Tibial nerve (tissue), 4 donors: ENCODE measurements at regions not wholly inside any gene's neighbourhood (a gene's known extent, or its start where the extent isn't known, plus 50 kb on each side); places are given as distances from the start of the nearest gene placed in this dataset.

ENCODE experiments used
- DNase-seq, 2 donors: peaks; one replicate each; pipeline ENCODE4 v3.0.0-alpha.2; 2019; ENCODE audit warnings: low spot score in 2 of 2
- H3K27ac ChIP-seq, 4 donors: fragments of 200-600 bp; sonication (generic) in 3 of 4; one replicate each; pipeline ENCODE4 v1.5.1; 2017 to 2019; ENCODE audit warnings: mild to moderate bottlenecking in 1 of 4
- H3K27me3 ChIP-seq, 2 donors: fragments of 200-600 bp; sonication (generic) in 1 of 2; one replicate each; pipeline versions ENCODE4 v1.5.1 to v1.6.0; 2017 to 2019
- H3K36me3 ChIP-seq, 3 donors: fragments of 200-600 bp; sonication (generic); one replicate each; pipeline ENCODE4 v1.5.1; 2018 to 2019
- H3K4me1 ChIP-seq, 4 donors: fragments of 200-600 bp; sonication (generic) in 3 of 4; one replicate each; pipeline ENCODE4 v1.5.1; 2017 to 2019
- H3K4me3 ChIP-seq, 4 donors: fragments of 200-600 bp; sonication (generic) in 3 of 4; one replicate each; pipeline ENCODE4 v1.5.1; 2017 to 2019; ENCODE audit warnings: mild to moderate bottlenecking in 1 of 4, moderate library complexity in 1 of 4
- H3K9me3 ChIP-seq, 4 donors: fragments of 200-600 bp; sonication (generic) in 3 of 4; one replicate each; pipeline ENCODE4 v1.5.1; 2017 to 2019
- EP300 ChIP-seq, 2 donors: sonication (generic); formaldehyde crosslinking; IDR thresholded peaks; one replicate each; pipeline ENCODE4 v1.6.1; 2017; ENCODE audit warnings: antibody characterized with exemption in 2 of 2, mild to moderate bottlenecking in 1 of 2
- POLR2A ChIP-seq, 2 donors: fragments of 450-650 bp; IDR thresholded peaks; one replicate each; pipeline ENCODE4 v1.6.1; 2017; ENCODE audit warnings: antibody characterized with exemption in 2 of 2, mild to moderate bottlenecking in 2 of 2, moderate library complexity in 2 of 2
- WGBS, 2 donors: methylation state at CpG; one replicate each; pipeline ENCODE4 v1.1.5; 2018; 5-methylcytosine and 5-hydroxymethylcytosine counted together
- TF ChIP-seq, protein P1 (sequence below), 5 experiments: fragments of 200-600 bp in 3 of 5; fragments of 450-650 bp in 2 of 5; sonication (generic) in 3 of 5; IDR thresholded peaks; one replicate each; pipeline ENCODE4 v1.5.1; 2016 to 2019; ENCODE audit warnings: antibody characterized with exemption in 5 of 5, mild to moderate bottlenecking in 3 of 5, moderate library complexity in 2 of 5

DNA sequence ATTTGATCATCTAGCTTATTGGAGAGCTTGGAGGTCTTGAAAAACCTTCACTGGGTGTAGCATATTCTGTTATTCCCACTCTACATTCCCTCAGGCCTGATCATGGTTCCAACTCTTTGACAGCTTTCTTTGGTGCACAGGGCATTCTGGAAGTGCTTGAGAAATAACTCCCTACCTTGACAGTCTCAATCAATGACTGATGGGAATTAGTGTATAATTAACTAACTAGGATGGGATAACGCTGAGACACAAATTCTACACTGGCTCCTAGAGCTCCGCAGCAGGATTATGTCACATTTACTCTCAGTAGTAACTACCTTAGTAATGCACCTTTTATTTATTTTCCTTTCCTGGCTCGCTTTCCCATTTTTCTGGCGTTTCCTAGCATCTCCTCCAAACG lies 236.4 kb downstream of the MAP2K6 start:
- Histone ChIP-seq H3K4me1 (peaks cover 0 to 7% (median 0%) of the 10 kb centered on the region in 4 donors), H3K27ac (no peak overlapping the region), H3K36me3 (no peaks in the 10 kb centered on the region), H3K27me3 (no peaks in the 10 kb centered on the region), H3K9me3 (no peaks in the 10 kb centered on the region), H3K4me3 (no peak overlapping the region)
- no peak for DNase-seq
- WGBS, 2 donors: 85 to 92% methylated on average over 5 of the region's 5 CpGs
- TF ChIP-seq, protein P1, sequence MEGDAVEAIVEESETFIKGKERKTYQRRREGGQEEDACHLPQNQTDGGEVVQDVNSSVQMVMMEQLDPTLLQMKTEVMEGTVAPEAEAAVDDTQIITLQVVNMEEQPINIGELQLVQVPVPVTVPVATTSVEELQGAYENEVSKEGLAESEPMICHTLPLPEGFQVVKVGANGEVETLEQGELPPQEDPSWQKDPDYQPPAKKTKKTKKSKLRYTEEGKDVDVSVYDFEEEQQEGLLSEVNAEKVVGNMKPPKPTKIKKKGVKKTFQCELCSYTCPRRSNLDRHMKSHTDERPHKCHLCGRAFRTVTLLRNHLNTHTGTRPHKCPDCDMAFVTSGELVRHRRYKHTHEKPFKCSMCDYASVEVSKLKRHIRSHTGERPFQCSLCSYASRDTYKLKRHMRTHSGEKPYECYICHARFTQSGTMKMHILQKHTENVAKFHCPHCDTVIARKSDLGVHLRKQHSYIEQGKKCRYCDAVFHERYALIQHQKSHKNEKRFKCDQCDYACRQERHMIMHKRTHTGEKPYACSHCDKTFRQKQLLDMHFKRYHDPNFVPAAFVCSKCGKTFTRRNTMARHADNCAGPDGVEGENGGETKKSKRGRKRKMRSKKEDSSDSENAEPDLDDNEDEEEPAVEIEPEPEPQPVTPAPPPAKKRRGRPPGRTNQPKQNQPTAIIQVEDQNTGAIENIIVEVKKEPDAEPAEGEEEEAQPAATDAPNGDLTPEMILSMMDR (IDR thresholded peaks at IDR 0.05): no peak
- TF ChIP-seq EP300 (IDR thresholded peaks at IDR 0.05): no peak
- TF ChIP-seq POLR2A (IDR thresholded peaks at IDR 0.05): no peak

- no peaks in the 10 kb centered on the region for H3K27me3 ChIP-seq
- H3K9me3 ChIP-seq: no peaks in the 10 kb centered on the region
- 75 to 77% methylated on average over 2 of the region's 2 CpGs for WGBS, 2 donors
- no peak for DNase-seq
- H3K4me3 ChIP-seq: no peak overlapping the region
- no peaks in the 10 kb centered on the region for H3K36me3 ChIP-seq
- TF ChIP-seq EP300 (IDR thresholded peaks at IDR 0.05) (no peak), POLR2A (IDR thresholded peaks at IDR 0.05) (no peak)
- TF ChIP-seq, protein P1 (IDR thresholded peaks at IDR 0.05): no peak
- H3K27ac ChIP-seq: no peak overlapping the region
- H3K4me1 ChIP-seq: peaks cover 0 to 7% (median 0%) of the 10 kb centered on the region in 4 donors
Observed at GRCh38 chr17:69651921-69652320, 237.4 kb downstream of the MAP2K6 start.

GRCh38 chr17:69654981-69655855 lies 240.7 kb downstream of the MAP2K6 start:
- Histone ChIP-seq H3K36me3 (no peaks in the 10 kb centered on the region), H3K27me3 (no peaks in the 10 kb centered on the region), H3K27ac (peak overlapping the region in 1 of 4 donors; percentile 7), H3K4me1 (peaks cover 0 to 7% (median 0%) of the 10 kb centered on the region in 4 donors), H3K9me3 (no peaks in the 10 kb centered on the region), H3K4me3 (no peak overlapping the region)
- no peak for TF ChIP-seq POLR2A (IDR thresholded peaks at IDR 0.05)
- TF ChIP-seq, protein P1 (IDR thresholded peaks at IDR 0.05): no peak
- TF ChIP-seq EP300 (IDR thresholded peaks at IDR 0.05): no peak
- 79 to 86% methylated on average over 8 of the region's 8 CpGs for WGBS, 2 donors
- DNase-seq: no peak

DNA sequence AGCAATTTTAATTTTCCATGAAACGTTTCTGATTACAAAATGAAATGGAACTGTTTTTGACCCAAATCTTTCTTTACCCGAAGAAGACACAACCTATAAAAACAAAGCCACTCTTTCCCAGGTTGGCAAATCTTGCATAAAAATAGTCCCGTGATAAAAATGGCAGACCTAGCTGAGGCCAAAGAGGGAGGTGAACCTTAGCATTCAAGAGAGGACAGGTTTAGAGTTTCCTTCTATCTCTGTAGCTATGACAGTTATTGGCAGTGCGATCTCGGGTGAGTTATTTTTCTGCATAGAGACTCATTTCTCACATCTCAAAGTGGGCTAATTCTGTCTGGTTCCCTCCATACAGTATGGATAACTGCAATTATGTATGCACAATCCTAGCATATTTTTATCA lies 241.4 kb downstream of the MAP2K6 start:
- Histone ChIP-seq H3K36me3 (no peaks in the 10 kb centered on the region), H3K27ac (no peak overlapping the region), H3K4me1 (peaks cover 0 to 7% (median 0%) of the 10 kb centered on the region in 4 donors), H3K27me3 (no peaks in the 10 kb centered on the region), H3K9me3 (no peaks in the 10 kb centered on the region), H3K4me3 (no peak overlapping the region)
- no peak for DNase-seq
- TF ChIP-seq, protein P1 (IDR thresholded peaks at IDR 0.05): no peak
- no peak for TF ChIP-seq EP300 (IDR thresholded peaks at IDR 0.05)
- no peak for TF ChIP-seq POLR2A (IDR thresholded peaks at IDR 0.05)
- 88 to 94% methylated on average over 5 of the region's 5 CpGs for WGBS, 2 donors

DNA sequence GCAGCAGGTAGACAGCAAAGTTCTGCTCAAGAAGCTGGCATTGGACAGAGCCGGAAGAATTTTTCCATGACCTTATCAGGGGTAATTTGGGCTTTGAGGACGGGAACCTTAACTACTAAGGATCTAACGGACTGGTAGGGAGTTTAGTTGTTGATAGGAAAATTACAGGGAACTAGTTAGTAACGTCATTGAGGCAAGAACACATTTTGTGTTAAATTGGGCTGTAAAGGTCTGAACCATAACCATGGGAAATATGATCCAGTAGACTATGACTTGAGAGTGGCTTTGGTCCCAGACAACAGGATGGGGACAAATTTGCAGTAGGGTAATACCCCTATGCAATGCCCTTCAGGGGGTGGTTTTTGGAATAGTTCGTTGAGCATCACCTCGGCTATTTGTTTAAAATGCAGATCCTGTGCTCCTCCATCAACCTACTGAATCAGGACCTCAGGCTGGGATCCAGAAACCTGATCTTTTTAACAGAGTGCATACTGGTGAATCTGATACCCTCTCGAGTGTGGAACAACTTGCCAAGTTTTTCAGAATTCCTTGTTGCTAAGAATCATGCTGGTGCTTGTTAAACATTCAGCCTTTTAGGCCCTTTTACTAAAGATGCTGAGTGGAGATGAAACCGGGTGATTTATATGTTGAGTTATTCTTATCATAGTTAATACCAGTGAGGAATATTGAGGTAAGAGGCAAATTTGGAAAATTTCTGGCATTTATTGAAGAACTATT lies 255.1 kb downstream of the MAP2K6 start:
- Histone ChIP-seq H3K9me3 (no peaks in the 10 kb centered on the region), H3K4me3 (no peak overlapping the region), H3K4me1 (no peaks in the 10 kb centered on the region), H3K27ac (no peak overlapping the region), H3K36me3 (no peaks in the 10 kb centered on the region), H3K27me3 (no peaks in the 10 kb centered on the region)
- WGBS, 2 donors: 78 to 80% methylated on average over 8 of the region's 8 CpGs
- DNase-seq: no peak
- TF ChIP-seq POLR2A (IDR thresholded peaks at IDR 0.05): no peak
- TF ChIP-seq, protein P1 (IDR thresholded peaks at IDR 0.05): no peak
- TF ChIP-seq EP300 (IDR thresholded peaks at IDR 0.05): no peak
